ENCODE measurements at regions not wholly inside any gene's neighbourhood (a gene's known extent, or its start where the extent isn't known, plus 50 kb on each side); places are given as distances from the start of the nearest gene placed in this dataset.

DNA sequence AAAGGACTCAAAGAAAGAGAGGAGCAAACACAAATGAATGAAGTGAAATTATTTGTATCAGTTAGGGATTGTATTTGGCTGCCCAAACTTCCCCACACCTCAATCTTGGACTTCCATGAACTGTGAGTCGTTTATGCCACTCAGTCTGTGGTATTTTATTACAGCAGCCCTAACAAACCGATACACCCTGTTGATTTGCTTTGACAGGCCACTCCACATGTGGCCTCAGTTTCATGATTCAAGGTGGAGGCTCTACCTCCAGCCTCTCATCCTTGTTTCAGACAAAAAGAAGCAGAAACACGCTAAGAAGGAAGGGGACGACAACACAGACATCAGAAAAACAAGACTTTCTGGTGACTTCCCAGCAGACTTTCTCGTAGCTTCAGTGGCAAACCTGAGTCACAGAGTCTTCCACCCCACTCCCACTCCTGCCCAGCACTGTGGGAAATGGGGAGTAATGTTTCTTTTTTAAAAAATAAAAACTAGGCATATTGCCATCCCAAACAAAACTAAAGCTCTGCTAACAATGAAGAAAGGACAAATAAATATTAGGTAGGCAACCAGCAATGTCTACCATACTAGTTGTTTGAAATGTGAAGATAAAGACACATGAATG, 52.2 kb upstream of the ABCA1 start:
- Histone ChIP-seq H3K4me1 (no peaks in the 10 kb centered on the region), H3K9ac (no peak overlapping the region), H3K4me3 (ENCODE audit: low read depth, low read length) (no peak overlapping the region), H3K9me3 (ENCODE audit: control insufficient read depth, low read length) (no peaks in the 10 kb centered on the region), H2AFZ (no peak overlapping the region), H3K27ac (no peak overlapping the region), H3K79me2 (no peaks in the 10 kb centered on the region), H3K36me3 (ENCODE audit: control insufficient read depth, insufficient read depth, low read length) (no peaks in the 10 kb centered on the region), H3K4me2 (ENCODE audit: low read length) (no peak overlapping the region), H3K27me3 (ENCODE audit: control insufficient read depth, insufficient read depth, low read length) (no peaks in the 10 kb centered on the region)
- TF ChIP-seq, protein P1, sequence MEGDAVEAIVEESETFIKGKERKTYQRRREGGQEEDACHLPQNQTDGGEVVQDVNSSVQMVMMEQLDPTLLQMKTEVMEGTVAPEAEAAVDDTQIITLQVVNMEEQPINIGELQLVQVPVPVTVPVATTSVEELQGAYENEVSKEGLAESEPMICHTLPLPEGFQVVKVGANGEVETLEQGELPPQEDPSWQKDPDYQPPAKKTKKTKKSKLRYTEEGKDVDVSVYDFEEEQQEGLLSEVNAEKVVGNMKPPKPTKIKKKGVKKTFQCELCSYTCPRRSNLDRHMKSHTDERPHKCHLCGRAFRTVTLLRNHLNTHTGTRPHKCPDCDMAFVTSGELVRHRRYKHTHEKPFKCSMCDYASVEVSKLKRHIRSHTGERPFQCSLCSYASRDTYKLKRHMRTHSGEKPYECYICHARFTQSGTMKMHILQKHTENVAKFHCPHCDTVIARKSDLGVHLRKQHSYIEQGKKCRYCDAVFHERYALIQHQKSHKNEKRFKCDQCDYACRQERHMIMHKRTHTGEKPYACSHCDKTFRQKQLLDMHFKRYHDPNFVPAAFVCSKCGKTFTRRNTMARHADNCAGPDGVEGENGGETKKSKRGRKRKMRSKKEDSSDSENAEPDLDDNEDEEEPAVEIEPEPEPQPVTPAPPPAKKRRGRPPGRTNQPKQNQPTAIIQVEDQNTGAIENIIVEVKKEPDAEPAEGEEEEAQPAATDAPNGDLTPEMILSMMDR (IDR thresholded peaks at IDR 0.05) = no peak

DNA sequence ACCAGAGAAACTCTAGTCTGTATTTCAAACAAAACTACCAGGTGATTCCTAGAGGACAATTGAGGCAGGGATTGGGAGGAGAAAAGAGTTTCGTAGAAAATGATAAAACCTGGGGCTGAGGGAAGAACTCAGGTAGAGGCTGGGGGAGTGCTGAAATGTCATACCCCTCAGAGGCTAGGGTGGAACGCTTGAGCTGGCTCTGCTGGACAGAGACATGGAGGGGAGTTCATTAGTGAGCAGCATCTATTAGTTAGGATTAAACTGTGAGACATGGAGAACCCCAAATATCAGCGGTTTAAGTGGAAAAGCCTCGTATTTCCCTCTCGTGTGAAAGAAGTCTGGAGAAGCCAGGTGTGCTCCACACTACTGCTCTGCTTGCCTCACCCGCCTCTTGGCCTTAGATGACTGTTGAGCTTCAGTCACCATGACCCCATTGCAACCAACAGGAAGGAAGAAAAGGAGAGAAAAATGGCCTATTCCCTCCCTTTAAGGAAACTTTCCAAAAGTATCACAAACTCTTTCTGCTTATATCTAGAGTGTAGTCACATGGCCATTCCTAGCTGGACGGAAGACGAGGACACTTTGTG, 53.7 kb upstream of the ABCA1 start:
- no peak overlapping the region for H2AFZ ChIP-seq
- TF ChIP-seq, protein P1 (IDR thresholded peaks at IDR 0.05) = no peak
- no peak overlapping the region for H3K9ac ChIP-seq
- no peaks in the 10 kb centered on the region for H3K9me3 ChIP-seq (ENCODE audit: control insufficient read depth, low read length)
- H3K4me1 ChIP-seq = no peaks in the 10 kb centered on the region
- no peaks in the 10 kb centered on the region for H3K79me2 ChIP-seq
- no peak overlapping the region for H3K27ac ChIP-seq
- H3K36me3 ChIP-seq (ENCODE audit: control insufficient read depth, insufficient read depth, low read length) = no peaks in the 10 kb centered on the region
- no peaks in the 10 kb centered on the region for H3K27me3 ChIP-seq (ENCODE audit: control insufficient read depth, insufficient read depth, low read length)
- H3K4me3 ChIP-seq (ENCODE audit: low read depth, low read length) = no peak overlapping the region
- no peak overlapping the region for H3K4me2 ChIP-seq (ENCODE audit: low read length)

DNA sequence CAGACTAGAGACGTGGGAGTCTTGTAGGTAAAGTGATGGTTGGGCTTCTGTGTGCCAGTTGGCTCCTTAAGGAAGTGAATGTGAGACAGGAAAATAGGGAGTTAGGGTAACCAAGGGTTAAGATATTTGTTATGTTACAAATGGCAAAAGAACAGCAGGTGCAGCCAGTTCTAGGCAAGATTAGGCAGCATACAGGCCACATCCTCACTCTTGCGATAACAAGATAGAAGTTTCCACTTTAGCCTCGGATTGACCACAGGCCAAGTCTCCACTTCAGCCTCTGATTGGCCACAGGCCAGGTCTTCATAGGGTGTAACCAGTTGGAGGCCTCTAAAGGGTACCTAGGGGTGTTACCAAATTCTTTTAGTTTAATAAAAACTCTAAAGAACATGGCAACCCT, 54.6 kb upstream of the ABCA1 start:
- Histone ChIP-seq H3K9me3 (ENCODE audit: control insufficient read depth, low read length) (no peaks in the 10 kb centered on the region), H3K27me3 (ENCODE audit: control insufficient read depth, insufficient read depth, low read length) (no peaks in the 10 kb centered on the region), H3K4me2 (ENCODE audit: low read length) (no peak overlapping the region), H2AFZ (no peak overlapping the region), H3K79me2 (no peaks in the 10 kb centered on the region), H3K9ac (no peak overlapping the region), H3K4me3 (ENCODE audit: low read depth, low read length) (no peak overlapping the region), H3K36me3 (ENCODE audit: control insufficient read depth, insufficient read depth, low read length) (no peaks in the 10 kb centered on the region), H3K4me1 (no peaks in the 10 kb centered on the region), H3K27ac (no peak overlapping the region)
- TF ChIP-seq, protein P1 (IDR thresholded peaks at IDR 0.05) = no peak

DNA sequence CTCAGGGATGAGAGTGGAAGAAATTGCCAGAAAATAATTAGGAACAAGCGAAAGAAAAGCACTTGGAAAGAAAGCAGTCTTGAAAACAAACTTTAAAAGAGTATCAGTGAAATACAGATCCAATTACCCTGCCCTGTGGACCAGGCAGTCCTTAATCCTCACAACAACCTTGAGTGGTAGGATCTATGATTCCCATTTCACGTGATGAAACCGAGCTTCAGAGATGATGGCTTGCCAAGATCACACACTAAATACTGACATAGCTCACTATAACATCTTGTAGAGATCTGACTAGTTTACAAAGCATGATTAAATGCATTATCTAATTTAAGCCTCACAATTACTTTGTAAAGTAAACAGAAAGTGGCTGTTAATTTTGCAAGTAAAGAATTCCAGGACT, 55.5 kb upstream of the ABCA1 start:
- no peak overlapping the region for H2AFZ ChIP-seq
- H3K4me2 ChIP-seq (ENCODE audit: low read length) = no peak overlapping the region
- H3K4me3 ChIP-seq (ENCODE audit: low read depth, low read length) = no peak overlapping the region
- no peaks in the 10 kb centered on the region for H3K27me3 ChIP-seq (ENCODE audit: control insufficient read depth, insufficient read depth, low read length)
- TF ChIP-seq, protein P1 (IDR thresholded peaks at IDR 0.05) = no peak
- no peaks in the 10 kb centered on the region for H3K79me2 ChIP-seq
- no peaks in the 10 kb centered on the region for H3K9me3 ChIP-seq (ENCODE audit: control insufficient read depth, low read length)
- no peaks in the 10 kb centered on the region for H3K36me3 ChIP-seq (ENCODE audit: control insufficient read depth, insufficient read depth, low read length)
- H3K27ac ChIP-seq = no peak overlapping the region
- no peaks in the 10 kb centered on the region for H3K4me1 ChIP-seq
- H3K9ac ChIP-seq = no peak overlapping the region

DNA sequence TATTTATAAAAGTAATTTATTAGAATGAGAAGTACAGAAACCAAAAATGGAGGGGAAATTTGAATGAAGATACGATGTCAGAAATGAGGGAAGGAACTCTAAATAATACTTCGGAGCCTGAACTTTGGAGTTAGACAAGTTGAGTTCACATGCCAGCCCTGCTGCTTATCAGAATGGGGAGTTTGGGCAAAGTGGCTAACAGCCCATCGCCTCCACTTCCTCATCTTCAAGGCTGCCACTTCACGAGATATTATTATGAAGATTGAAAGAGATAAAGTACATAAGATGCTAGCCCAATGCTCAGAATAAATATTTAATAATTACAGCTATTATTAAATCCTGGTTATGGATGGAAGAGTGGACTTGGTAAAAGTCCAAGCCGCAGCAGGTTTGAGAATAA, 56.2 kb upstream of the ABCA1 start:
- Histone ChIP-seq H3K4me1 (no peaks in the 10 kb centered on the region), H3K9me3 (ENCODE audit: control insufficient read depth, low read length) (no peaks in the 10 kb centered on the region), H3K27me3 (ENCODE audit: control insufficient read depth, insufficient read depth, low read length) (no peaks in the 10 kb centered on the region), H2AFZ (no peak overlapping the region), H3K36me3 (ENCODE audit: control insufficient read depth, insufficient read depth, low read length) (no peaks in the 10 kb centered on the region), H3K9ac (no peak overlapping the region), H3K79me2 (no peaks in the 10 kb centered on the region), H3K4me3 (ENCODE audit: low read depth, low read length) (no peak overlapping the region), H3K27ac (no peak overlapping the region), H3K4me2 (ENCODE audit: low read length) (no peak overlapping the region)
- TF ChIP-seq, protein P1 (IDR thresholded peaks at IDR 0.05) = no peak

Data from parathyroid adenoma (tissue), 2 donors.